Inferior parietal cortex (tissue), 1 donor: ENCODE measurements at regions not wholly inside any gene's neighbourhood (a gene's known extent, or its start where the extent isn't known, plus 50 kb on each side); places are given as distances from the start of the nearest gene placed in this dataset.
"Not testable (repeated sequence)": the region's sequence is repeated elsewhere in the genome, so short reads cannot be mapped to it uniquely, and the experiment has no call there.

ENCODE experiments used
- DNase-seq: peaks from one replicate; pipeline ENCODE4 v3.0.0-alpha.2; 2016; ENCODE audit errors: extremely low spot score

- DNase-seq = peak; percentile 40
Measured at GRCh38 chr2:43149482-43150107, 76.8 kb downstream of the ZFP36L2 start.

GRCh38 chr2:43146083-43146482 lies 80.3 kb downstream of the ZFP36L2 start:
- no peak for DNase-seq

GRCh38 chr2:43144263-43144662 lies 82.1 kb downstream of the ZFP36L2 start:
- DNase-seq = no peak

- no peak for DNase-seq
Measured at GRCh38 chr2:43143756-43144155, 82.7 kb downstream of the ZFP36L2 start.

GRCh38 chr2:43142921-43143438 lies 83.4 kb downstream of the ZFP36L2 start:
- no peak for DNase-seq

- not testable (repeated sequence) for DNase-seq
Measured at GRCh38 chr2:43141636-43142151, 84.7 kb downstream of the ZFP36L2 start.

- DNase-seq = no peak
Measured at GRCh38 chr2:43139996-43140621, 86.3 kb downstream of the ZFP36L2 start.

GRCh38 chr2:43139501-43139900 lies 86.9 kb downstream of the ZFP36L2 start:
- no peak for DNase-seq

- no peak for DNase-seq
Measured at GRCh38 chr2:43138441-43138840, 88.0 kb downstream of the ZFP36L2 start.

GRCh38 chr2:43136876-43137275 lies 89.5 kb downstream of the ZFP36L2 start:
- no peak for DNase-seq

GRCh38 chr2:43136011-43136799 lies 90.2 kb downstream of the ZFP36L2 start:
- DNase-seq = no peak

- no peak for DNase-seq
Measured at GRCh38 chr2:43135583-43135982, 90.8 kb downstream of the ZFP36L2 start.

GRCh38 chr2:43134571-43134889 lies 91.9 kb downstream of the ZFP36L2 start:
- DNase-seq = no peak

- DNase-seq = no peak
Measured at GRCh38 chr2:43133708-43134570, 92.5 kb downstream of the ZFP36L2 start.

- no peak for DNase-seq
Measured at GRCh38 chr2:43133336-43133707, 93.1 kb downstream of the ZFP36L2 start.

GRCh38 chr2:43132683-43133301 lies 93.6 kb downstream of the ZFP36L2 start:
- DNase-seq = no peak

- DNase-seq = no peak
Measured at GRCh38 chr2:43131890-43132682, 94.3 kb downstream of the ZFP36L2 start.

- DNase-seq = peak; percentile 43
Measured at GRCh38 chr2:43131051-43131889, 95.1 kb downstream of the ZFP36L2 start.

GRCh38 chr2:43130548-43130875 lies 95.9 kb downstream of the ZFP36L2 start:
- no peak for DNase-seq
